GM21360 (cell line): ENCODE measurements at regions not wholly inside any gene's neighbourhood (a gene's known extent, or its start where the extent isn't known, plus 50 kb on each side); places are given as distances from the start of the nearest gene placed in this dataset.
"Not testable (repeated sequence)": the region's sequence is repeated elsewhere in the genome, so short reads cannot be mapped to it uniquely, and the experiment has no call there.

Source experiments
- ATAC-seq: cut with Tn5 transposase; IDR thresholded peaks from one replicate; pipeline ENCODE4 v1.9.1; 2021; ENCODE audit warnings: mild to moderate bottlenecking, moderate library complexity; ENCODE audit not compliant: unreplicated experiment

DNA sequence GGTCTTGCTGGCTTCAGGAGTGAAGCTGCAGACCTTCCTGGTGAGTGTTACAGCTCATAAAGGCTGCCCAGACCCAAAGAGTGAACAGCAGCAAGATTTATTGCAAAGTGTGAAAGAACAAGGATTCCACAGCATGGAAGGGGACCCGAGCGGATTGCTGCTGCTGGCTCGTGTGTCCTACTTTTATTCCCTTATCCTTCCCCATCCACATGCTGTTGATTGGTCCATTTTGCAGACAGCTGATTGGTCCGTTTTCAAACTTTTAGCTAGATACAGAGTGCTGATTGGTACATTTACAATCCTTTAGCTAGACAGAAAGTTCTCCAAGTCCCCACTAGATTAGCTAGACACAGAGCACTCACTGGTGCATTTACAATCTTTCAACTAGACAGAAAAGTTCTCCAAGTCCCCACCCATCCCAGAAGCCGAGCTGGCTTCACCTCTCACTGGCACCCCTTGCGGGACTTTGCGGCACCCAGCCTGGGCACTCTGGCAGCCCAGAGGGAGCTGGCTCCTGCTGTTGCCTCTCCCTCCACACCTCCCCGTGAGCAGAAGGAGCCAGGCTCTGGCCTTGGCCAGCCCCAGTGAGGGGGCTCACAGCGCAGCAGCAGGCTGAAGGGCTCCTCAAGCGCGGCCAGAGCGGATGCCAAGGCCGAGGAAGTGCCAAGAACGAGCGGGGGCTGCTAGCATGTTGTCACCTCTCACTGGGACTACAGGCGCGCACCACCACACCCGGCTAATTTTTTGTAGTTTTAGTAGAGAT, 369.6 kb upstream of the POT1 start:
- no peak for ATAC-seq

DNA sequence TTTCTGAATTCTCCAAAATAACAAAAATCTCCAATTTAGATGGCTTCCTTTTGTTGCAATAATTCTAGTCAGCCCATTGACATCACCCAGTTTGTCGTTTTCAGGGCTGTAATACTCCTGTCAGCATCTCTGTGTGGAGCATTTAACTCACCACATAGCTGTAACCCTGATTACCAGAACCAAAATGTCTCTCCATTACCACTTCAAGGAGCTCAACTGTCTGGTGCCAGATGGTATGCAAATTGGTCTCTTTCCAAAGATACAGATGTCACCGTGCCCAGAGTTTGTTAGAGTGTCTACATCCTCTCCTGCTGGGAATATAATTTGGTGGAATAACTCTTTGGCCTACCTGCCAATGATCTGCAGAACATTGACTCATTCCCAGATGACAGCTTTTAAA, 350.3 kb upstream of the POT1 start:
- no peak for ATAC-seq

DNA sequence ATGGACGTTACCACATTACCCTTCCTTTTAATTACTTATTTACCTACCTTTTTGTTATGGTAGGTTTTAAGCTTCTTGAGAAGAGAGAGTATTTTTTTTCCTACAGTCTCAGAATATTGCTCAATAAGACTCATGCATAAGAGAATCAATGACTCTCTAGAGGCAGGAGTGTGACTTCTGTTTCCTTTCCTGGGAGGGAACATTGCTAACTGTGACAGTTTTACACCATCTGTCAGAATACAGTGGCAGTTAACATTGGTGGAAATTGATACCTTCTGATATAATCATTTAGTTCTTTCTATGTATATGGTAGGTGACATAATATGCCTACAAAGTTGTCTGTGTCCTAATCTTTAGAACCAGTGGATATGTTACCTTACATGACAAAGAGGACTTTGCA, 348.7 kb upstream of the POT1 start:
- no peak for ATAC-seq

DNA sequence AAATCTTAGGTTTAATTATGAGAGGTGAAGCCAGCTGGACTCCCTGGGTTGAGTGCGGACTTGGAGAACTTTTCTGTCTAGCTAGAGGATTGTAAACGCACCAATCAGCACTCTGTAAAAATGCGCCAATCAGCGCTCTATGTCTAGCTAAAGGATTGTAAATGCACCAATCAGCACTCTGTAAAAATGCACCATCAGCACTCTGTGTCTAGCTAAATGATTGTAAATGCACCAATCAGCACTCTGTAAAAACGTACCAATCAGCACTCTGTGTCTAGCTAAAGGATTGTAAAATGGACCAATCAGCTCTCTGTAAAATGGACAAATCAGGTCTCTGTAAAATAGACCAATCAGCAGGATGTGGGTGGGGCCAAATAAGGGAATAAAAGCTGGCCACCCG, 345.1 kb upstream of the POT1 start:
- ATAC-seq, result not testable (repeated sequence)

DNA sequence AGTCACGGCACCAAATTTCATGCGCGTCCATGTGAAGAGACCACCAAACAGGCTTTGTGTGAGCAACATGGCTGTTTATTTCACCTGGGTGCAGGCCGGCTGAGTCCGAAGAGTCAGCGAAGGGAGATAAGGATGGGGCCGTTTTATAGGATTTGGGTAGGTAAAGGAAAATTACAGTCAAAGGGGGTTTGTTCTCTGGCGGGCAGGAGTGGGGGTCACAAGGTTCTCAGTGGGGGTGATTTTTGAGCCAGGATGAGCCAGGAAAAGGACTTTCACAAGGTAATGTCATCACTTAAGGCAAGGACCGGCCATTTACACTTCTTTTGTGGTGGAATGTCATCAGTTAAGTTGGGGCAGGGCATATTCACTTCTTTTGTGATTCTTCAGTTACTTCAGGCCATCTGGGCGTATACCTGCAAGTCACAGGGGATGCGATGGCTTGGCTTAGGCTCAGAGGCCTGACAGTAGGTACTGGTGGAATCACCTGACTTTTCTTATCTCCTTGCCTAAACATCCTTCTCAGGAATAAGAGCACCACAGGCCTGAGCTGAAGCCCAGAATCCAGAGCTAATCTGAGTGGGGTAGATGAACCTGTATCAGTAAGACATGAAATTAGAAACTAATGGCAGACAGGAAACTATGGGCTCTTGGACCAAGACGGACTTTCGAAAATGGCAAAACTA, 334.7 kb upstream of the POT1 start:
- ATAC-seq, result not testable (repeated sequence)

DNA sequence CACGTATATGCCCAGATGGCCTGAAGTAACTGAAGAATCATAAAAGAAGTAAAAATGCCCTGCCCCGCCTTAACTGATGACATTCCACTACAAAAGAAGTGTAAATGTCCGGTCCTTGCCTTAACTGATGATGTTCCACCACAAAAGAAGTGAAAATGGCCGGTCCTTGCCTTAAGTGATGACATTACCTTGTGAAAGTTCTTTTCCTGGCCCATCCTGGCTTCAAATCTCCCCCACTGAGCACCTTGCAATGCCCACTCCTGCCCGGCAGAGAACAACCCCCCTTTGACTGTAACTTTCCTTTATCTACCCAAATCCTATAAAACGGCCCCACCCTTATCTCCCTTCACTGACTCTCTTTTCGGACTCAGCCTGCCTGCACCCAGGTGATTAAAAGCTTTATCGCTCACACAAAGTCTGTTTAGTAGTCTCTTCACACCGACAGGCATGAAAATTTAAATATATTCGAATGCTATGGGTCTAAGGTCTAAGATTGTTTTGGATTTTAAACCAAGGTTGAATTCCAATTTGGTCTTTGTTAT, 329.3 kb upstream of the POT1 start:
- not testable (repeated sequence) for ATAC-seq

DNA sequence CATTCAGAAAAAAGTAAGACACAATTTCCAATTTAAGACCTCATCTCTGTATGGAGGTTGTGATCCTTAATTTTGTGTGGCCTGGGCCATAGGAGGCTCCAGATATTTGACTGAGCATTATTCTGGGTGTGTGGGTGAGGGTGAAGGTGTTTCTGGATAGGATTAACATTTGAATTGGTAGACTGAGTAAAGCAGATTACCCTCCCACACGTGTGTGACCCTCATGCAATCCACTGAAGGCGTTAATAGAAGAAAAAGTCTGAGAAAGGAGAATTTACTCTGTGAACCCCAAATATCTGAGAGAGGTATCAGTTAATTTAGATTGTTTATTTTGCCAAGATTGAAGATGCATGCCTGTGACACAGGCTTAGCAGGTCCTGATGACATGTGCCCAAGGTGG, 328.0 kb upstream of the POT1 start:
- no peak for ATAC-seq

DNA sequence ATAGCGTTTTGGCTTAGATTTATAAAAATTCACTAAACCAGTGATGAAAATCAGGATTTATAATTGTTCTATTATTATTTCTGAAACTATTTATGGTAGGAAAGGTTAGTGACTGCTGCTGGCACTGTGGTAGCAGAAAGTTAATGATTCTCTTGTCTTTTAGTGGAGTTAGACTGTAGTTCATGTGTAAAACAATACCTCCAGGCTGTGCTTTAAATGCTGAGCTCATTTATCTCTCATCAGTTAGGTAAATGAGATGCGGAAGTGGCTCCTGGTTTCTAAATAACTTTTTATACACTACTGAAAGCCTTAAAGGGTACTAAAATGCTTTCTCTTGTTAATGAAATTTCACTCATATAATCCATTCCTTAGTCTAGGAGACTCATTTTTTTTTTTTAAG, 326.8 kb upstream of the POT1 start:
- ATAC-seq, result no peak

DNA sequence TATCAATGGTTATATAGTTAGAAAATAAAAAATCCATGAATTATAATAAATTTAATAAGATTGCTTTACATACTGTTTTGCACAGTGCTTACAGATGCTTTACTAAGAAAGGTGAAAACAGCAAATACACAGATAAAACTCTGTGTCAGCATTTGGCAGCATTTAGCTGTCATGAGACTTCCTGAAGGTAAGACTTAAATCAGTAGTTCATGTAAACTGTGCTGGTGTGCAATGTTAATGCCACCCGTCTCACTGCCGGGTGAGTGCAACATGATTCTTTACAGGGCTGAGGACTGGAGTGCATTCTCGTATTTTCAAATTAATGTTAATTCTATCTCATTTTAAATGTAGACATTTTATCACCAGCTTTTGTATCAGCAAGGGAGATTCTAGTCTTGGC, 326.2 kb upstream of the POT1 start:
- no peak for ATAC-seq

DNA sequence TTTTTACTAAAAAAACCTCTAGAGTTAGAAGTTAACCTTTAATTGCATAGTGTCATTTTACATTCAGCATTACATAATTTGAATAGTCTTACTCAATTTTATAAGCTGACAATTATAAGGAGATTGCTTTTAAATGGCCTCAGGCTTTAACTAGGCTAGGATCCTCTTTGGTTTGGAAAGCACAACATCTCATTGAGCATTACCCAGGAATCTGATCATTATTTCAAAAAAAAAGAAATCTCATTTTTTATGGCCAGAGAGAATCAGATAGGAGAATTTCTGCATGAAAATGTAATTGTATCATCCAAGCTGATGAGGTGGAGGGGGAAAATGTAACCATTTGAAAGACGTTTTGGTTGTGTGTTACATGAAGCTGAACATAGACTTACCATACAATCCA, 324.9 kb upstream of the POT1 start:
- ATAC-seq, result no peak

DNA sequence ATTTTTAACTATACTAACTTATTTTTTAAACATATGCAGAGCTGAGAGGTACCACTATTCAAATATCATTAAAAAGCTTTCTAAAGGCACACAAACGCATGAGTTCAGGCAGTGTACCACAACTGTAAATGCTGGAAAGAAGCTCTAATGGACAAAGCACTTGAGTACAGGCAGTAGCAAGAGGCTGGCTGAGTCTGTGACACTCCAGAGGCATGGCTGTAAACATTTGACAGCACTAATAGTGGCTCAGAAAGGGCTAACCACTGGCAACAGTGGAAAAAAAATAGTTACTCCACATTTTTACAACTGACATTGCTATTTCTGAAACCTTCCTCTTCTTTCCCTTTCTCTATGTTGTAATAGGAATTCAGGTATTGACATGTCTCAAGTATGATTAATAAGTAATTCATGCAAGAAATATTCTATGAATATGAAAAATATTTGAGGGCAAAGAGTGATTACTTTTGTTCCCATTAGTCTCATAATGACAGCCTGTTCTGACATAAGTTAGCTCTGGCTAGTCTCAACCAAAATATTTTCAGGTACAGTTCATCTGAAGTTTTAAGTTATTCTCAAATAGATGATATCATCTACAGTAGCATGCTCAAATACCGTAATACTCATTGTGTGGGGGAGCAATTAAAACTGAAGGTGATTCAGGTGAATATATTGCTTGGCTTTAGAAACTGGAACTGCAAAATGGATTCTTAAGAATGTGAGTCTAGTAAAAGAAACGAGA, 324.0 kb upstream of the POT1 start:
- no peak for ATAC-seq

DNA sequence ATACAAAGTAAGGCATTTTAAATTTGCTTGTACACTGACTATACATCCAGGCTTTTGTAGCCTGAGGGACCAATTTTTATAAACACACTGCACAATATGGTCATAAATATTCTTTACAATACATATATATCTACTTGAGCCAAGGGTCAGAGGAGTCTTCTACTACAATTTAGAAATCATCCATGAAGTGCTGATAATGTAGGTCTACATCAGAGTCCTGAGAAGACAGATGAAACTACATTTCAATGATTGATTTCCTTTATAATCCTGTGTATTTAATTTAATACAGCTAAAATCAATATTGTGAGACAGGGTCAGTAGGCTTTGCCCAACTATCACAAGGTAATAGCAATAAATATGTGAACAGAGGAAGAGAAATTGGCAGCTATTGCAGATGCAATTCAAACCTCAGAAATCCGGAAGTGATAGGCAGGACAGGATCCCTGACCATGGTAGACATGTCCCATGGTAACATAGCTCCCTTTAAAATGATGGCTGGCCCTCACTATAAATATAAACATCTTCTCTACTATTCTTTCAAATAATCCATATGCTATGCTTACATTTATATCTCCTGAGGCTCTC, 318.0 kb upstream of the POT1 start:
- no peak for ATAC-seq

DNA sequence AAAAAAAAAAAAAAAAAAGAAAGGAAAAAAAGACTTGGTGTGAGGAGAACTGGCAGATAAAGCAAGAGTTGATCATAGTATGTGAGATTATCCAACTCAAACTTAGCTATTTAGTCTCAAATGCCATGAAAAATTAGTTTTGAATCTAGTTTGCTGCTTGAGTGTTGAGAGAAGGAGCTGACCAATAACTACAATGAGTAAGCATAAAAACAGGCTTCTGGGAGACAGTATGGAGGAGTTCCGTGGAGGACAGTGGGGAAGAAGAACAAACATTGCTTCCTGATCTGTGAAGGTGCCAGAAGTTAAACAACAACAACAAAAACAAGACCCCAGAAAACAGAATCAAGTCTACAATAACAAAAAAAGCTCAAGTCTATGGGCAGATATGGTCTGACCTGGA, 317.1 kb upstream of the POT1 start:
- no peak for ATAC-seq

DNA sequence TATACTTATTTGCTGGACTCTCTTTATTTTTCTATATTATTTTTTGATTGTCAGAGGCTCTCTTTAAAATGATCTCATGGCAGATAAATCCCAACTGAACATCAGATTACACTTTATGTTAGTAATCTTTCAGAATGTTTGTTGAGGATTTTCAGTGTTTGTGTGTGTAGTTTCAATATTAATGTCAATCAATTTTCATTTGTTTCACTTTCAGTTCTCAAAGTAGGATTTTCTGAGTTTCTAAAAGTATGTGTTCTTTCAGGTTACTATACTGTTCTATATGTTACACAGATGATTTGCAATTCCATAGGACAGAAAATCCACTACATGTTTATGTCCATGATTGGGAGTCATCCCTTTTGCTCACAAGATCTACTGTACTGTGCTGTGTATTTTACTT, 311.9 kb upstream of the POT1 start:
- peak; percentile 57 for ATAC-seq

DNA sequence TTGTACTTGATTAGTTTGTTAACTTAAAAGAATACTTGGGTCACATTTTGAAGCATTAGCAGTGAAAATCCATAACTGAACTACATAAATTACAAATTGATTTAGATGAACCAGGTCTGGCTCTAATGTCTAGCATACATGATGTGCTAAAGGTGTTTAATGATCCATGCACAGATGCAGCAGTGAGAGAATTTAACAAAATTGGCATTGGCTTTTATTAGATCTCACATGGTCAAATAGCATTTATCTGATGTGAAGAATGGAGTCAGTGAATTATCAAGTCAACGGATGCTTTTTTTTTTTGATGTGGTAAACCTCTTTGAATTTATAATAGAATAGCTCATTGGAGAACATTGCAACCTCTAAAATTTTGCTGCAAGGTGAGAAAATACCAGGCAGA, 293.0 kb upstream of the POT1 start:
- ATAC-seq, result no peak

DNA sequence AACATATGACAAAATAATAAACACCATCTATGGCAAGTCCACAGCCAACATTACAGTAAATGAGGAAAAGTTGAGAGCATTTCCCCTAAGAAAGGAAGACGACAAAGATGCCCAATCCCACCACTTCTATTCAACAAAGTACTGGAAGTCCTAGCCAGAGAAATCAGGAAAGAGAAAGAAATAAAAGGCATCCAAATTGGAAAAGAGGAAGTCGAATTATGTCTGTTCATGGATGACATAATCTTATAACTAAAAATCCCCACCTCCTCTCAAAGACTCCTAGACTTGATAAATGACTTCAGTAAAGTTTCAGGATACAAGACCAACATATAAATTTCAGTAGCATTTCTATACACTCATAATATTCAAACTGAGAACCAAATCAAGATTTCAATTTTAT, 288.5 kb upstream of the POT1 start:
- ATAC-seq, result no peak

DNA sequence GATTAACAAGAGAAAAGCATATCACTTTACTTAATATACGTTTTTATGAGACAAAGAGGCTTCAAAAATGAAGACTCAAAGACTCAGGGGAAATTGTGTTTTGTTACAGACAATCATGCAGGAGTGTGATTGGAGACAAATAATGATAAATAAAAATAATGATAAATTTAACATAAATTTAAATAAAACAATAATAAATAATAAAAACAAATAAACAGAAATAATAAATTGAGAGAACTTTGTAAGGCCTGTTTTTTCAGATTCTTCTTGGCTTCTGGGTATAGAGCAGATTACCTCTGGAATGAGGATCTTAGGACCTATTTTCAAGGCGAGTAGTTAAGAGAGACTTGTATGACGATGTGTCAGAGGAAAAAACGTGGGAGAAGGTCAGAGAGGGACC, 271.4 kb upstream of the POT1 start:
- no peak for ATAC-seq

DNA sequence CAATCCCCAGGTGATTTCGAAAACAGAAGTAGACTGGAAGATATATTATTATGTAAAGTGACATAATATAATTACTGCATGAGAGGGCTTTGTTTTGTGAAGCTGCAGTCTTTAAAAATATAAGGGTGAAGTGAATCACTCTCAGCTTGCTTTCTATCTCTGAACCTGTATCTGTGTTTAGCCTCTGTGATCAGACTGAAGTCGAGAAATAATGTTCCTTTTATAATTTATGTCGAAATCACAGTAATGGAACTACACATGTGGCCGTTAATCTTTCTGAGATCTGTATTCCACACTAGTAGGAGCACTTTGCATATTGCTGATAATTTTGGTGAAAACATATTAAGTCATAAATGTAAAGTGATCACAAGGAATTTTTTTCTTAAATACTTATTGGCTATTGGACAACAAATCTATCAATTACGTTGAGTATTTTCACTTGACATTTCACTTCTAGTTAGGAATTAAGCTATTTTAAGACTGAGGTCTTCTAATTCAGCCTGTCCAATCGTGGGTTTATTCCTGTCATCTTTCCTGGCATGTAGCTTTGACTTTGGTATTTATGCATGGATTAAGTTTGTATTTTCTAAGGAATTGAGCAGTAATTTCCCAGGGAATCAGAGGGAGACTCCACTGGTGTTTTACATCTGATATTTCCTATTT, 268.2 kb upstream of the POT1 start:
- no peak for ATAC-seq

DNA sequence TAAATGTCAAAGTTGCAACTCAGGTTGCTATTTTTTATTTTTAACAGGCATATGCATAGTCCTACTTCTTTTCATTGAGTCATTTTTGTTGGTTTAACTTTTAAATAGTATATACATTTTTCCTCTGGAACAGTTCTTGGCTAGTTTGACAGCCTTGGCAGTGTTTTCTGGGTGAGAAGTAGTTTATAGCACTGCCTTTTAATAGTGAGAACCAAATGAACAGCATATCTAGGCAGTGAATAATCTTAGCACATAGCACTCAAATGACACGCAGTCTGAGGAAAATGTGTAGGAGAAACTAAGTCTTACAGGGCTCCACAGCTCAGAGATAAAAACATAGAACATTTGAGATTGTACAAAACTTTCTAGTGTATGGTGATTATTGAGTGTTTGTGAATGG, 265.5 kb upstream of the POT1 start:
- no peak for ATAC-seq

DNA sequence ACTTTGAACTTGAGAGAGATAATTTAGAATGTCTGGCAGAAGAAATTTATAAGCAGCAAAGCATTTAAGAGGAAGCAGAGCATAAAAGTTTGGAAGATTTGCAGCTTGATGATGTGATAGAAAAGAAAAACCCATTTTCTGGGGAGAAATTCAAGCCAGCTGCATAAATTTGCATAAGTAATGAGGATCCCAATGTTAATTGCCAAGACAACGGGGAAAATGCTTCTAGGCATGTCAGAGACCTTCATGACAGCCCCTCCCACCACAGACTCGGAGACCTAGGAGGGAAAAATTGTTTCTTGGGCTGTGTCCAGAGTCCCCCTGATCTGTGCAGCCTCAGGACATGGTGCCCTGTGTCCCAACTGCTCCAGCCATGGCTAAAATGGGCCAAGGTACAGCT, 263.6 kb upstream of the POT1 start:
- ATAC-seq, result no peak

DNA sequence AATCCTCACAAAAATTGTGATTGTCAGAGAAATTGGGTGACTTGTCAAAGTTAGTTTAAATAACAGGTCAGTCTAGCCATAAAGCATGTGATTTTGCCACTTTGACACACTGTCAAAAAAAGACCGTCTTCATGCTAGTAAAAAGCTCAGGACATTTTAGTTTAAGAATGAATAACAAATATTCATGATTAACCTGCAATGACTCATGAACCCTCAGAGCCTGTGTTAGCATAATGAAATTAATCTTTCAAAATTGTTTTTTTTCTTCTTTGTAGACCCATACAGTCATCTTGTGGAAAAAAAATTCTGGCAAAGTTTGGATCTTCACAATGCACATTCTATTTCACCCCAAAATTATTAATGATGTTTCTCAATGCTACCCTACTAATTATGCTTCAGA, 255.2 kb upstream of the POT1 start:
- no peak for ATAC-seq
